HepG2 (cell line): ENCODE measurements at regions not wholly inside any gene's neighbourhood (a gene's known extent, or its start where the extent isn't known, plus 50 kb on each side); places are given as distances from the start of the nearest gene placed in this dataset.

Experiments
- ATAC-seq: fragments of 200-7000 bp; cut with Tn5 transposase; 3 replicates; pipeline ENCODE4 v1.9.1; 2020; ENCODE audit warnings: mild to moderate bottlenecking, moderate library complexity
- BruUV-seq: library from RNA; stranded (reverse); fragments of 400-500 nt; replicated peaks from 2 replicates; lab custom pipeline; 2021; lab: Mats Ljungman, UMichigan
- CTCF ChIA-PET: fragments of 300-600 bp; formaldehyde crosslinking; extraction: SDS; loops from one replicate; lab custom pipeline; 2021; ENCODE audit warnings: low total read pairs, inconsistent platforms, low intra/inter-chr PET ratio; lab: Yijun Ruan, JAX
- POLR2A ChIA-PET: fragments of 350-600 bp; sonication (Branson Sonifier 250); formaldehyde crosslinking; loops from one replicate; lab custom pipeline; 2020; ENCODE audit warnings: antibody characterized with exemption, inconsistent platforms; lab: Yijun Ruan, JAX
- DNase-seq: peaks from one replicate; pipeline ENCODE4 v3.0.0-alpha.2; 2015; ENCODE audit warnings: low spot score
- FAIRE-seq: peaks from 3 replicates; lab custom pipeline; 2011; peaks lifted over from hg19 to GRCh38; lab: Jason Lieb, UNC
- H2AFZ ChIP-seq: one replicate; pipeline ENCODE4 v1.6.1; 2011; ENCODE audit warnings: low read length, inconsistent platforms
- H3K27ac ChIP-seq: fragments of 300-600 bp; 3 replicates; pipeline ENCODE4 v1.8.0; 2011; ENCODE audit warnings: mixed run types, mild to moderate bottlenecking, mixed read lengths, low read length, inconsistent platforms; ENCODE audit not compliant: insufficient read depth; ENCODE audit errors: extremely low read length
- H3K27me3 ChIP-seq, 2 experiments: fragments of 200-600 bp in 1 of 2; 2 replicates in 1 of 2; 3 replicates in 1 of 2; pipeline versions ENCODE4 v1.6.0 to v1.8.0; 2011; ENCODE audit warnings: low read length in 2 of 2, mild to moderate bottlenecking in 2 of 2, moderate library complexity in 2 of 2, inconsistent platforms in 1 of 2; ENCODE audit not compliant: insufficient read depth in 2 of 2, control insufficient read depth in 1 of 2
- H3K36me3 ChIP-seq, 2 experiments: fragments of 200-600 bp in 1 of 2; replicated peaks in 1 of 2; 2 replicates in 1 of 2; 3 replicates in 1 of 2; pipeline versions ENCODE4 v1.5.1 to v1.8.0; 2011; ENCODE audit warnings: low read length in 2 of 2, inconsistent platforms in 1 of 2; ENCODE audit not compliant: insufficient read depth in 2 of 2, control insufficient read depth in 1 of 2
- H3K4me1 ChIP-seq: 2 replicates; pipeline ENCODE4 v1.5.1; 2012; ENCODE audit warnings: low read length, inconsistent platforms; ENCODE audit not compliant: insufficient read depth
- H3K4me2 ChIP-seq: 2 replicates; pipeline ENCODE4 v1.6.0; 2011; ENCODE audit warnings: low read depth, low read length, inconsistent platforms
- H3K4me3 ChIP-seq, 3 experiments: fragments of 200-600 bp in 1 of 3; sonication (generic), shearing (Covaris generic) in 1 of 3; replicated peaks in 1 of 3; 2 replicates each; pipeline ENCODE4 v1.5.1; 2011 to 2016; ENCODE audit warnings: low read length in 3 of 3, inconsistent platforms in 2 of 3, low read depth in 2 of 3, mild to moderate bottlenecking in 2 of 3, control low read depth in 1 of 3, mixed read lengths in 1 of 3; ENCODE audit not compliant: insufficient read depth in 1 of 3
- H3K79me2 ChIP-seq: one replicate; pipeline ENCODE4 v1.6.1; 2011; ENCODE audit warnings: low read length, inconsistent platforms; ENCODE audit not compliant: insufficient read depth
- H3K9ac ChIP-seq: 2 replicates; pipeline ENCODE4 v1.6.0; 2011; ENCODE audit warnings: mild to moderate bottlenecking, low read depth, low read length, inconsistent platforms; ENCODE audit not compliant: insufficient read depth
- H3K9me3 ChIP-seq: 2 replicates; pipeline ENCODE4 v1.5.1; 2012; ENCODE audit warnings: mild to moderate bottlenecking, low read length
- H4K20me1 ChIP-seq: 2 replicates; pipeline ENCODE4 v1.6.0; 2011; ENCODE audit warnings: inconsistent platforms, mild to moderate bottlenecking, low read length, moderate library complexity; ENCODE audit not compliant: insufficient read depth
- MYPOP ChIP-seq: sonication (generic); formaldehyde crosslinking; IDR thresholded peaks from 2 replicates; pipeline ENCODE4 v1.8.1; 2023; ENCODE audit warnings: mild to moderate bottlenecking, moderate library complexity, missing genetic modification reagents
- NFKB2 ChIP-seq: sonication (generic); formaldehyde crosslinking; IDR thresholded peaks from 2 replicates; pipeline ENCODE4 v1.4.0; 2020; ENCODE audit warnings: missing genetic modification reagents, borderline replicate concordance
- PAXIP1 ChIP-seq: sonication (generic); formaldehyde crosslinking; conservative IDR thresholded peaks from 2 replicates; pipeline ENCODE4 v1.4.0; 2020; ENCODE audit warnings: mild to moderate bottlenecking, missing genetic modification reagents, moderate library complexity
- SALL1 ChIP-seq: sonication (generic); formaldehyde crosslinking; IDR thresholded peaks from 2 replicates; pipeline ENCODE4 v1.8.0; 2022; ENCODE audit warnings: mild to moderate bottlenecking, missing genetic modification reagents
- SOX5 ChIP-seq: IDR thresholded peaks from 2 replicates; pipeline ENCODE4 v1.6.1; 2016; ENCODE audit warnings: borderline replicate concordance
- THAP9 ChIP-seq: sonication (generic); formaldehyde crosslinking; IDR thresholded peaks from 2 replicates; pipeline ENCODE4; 2020; ENCODE audit warnings: missing genetic modification reagents, mild to moderate bottlenecking, borderline replicate concordance
- ZBTB14 ChIP-seq: sonication (generic); formaldehyde crosslinking; IDR thresholded peaks from 2 replicates; pipeline ENCODE4 v1.4.0; 2020; ENCODE audit warnings: missing genetic modification reagents
- ZNF124 ChIP-seq: sonication (generic); formaldehyde crosslinking; IDR thresholded peaks from 2 replicates; pipeline ENCODE4 v1.4.0; 2020; ENCODE audit warnings: missing genetic modification reagents
- ZNF292 ChIP-seq: sonication (generic); formaldehyde crosslinking; IDR thresholded peaks from 2 replicates; pipeline ENCODE4 v1.8.1; 2022; ENCODE audit warnings: mild to moderate bottlenecking, low read depth, missing genetic modification reagents, borderline replicate concordance
- ZNF441 ChIP-seq: sonication (generic); formaldehyde crosslinking; IDR thresholded peaks from 2 replicates; pipeline ENCODE4 v1.7.0; 2021; ENCODE audit warnings: missing genetic modification reagents, borderline replicate concordance
- WGBS: methylation state at CpG from one replicate; pipeline ENCODE4 v1.1.6; 2017; ENCODE audit warnings: low lambda C conversion rate; 5-methylcytosine and 5-hydroxymethylcytosine counted together
- in situ Hi-C: cut with HindIII; loops from 2 replicates; pipeline ENCODE4 v1.10.0; 2017; ENCODE audit warnings: low pct_unique_long_range_greater_than_20kb; ENCODE audit not compliant: extremely low pct_ligation_motif_present
- intact Hi-C: fragments of 100-400 bp; cut with micrococcal nuclease; formaldehyde crosslinking; loops from one replicate; pipeline ENCODE4 v1.10.0; 2022; ENCODE audit not compliant: unreplicated experiment

- no peak for TF ChIP-seq ZBTB14
- TF ChIP-seq ZNF441 (CRISPR knock-in tag): no peak
- TF ChIP-seq NFKB2 (CRISPR knock-in tag): no peak
- TF ChIP-seq ZNF124: no peak
- TF ChIP-seq PAXIP1 (CRISPR knock-in tag): no peak
- no peak for TF ChIP-seq SOX5
- no peak for TF ChIP-seq MYPOP
Observed at GRCh38 chr9:16135968-16136367, 583.1 kb downstream of the CCDC171 start (continued).

- Histone ChIP-seq H3K79me2 (no peaks in the 10 kb centered on the region), H3K9me3 (no peaks in the 10 kb centered on the region), H2AFZ (no peak overlapping the region), H3K27me3 (no peaks in the 10 kb centered on the region), H3K36me3 (no peaks in the 10 kb centered on the region), H3K4me1 (no peaks in the 10 kb centered on the region), H4K20me1 (no peaks in the 10 kb centered on the region), H3K27ac (no peak overlapping the region), H3K9ac (no peak overlapping the region), H3K4me3 (no peak overlapping the region), H3K4me2 (no peak overlapping the region)
- FAIRE-seq (no peak), ATAC-seq (no peak), DNase-seq (no peak)
- CTCF ChIA-PET: no interaction called here
- in situ Hi-C loops (loop anchor here (25.0 kb wide), 1 partner anchor 249 kb away; no protein-coding TSS in a partner anchor), intact Hi-C loops (no loop called here)
- POLR2A ChIA-PET: no interaction called here
- no TSS peak for BruUV-seq
- WGBS: 2% methylated on average over 10 of the region's 10 CpGs
- TF ChIP-seq SALL1 (CRISPR knock-in tag): no peak
- no peak for TF ChIP-seq ZNF292 (CRISPR knock-in tag)
- no peak for TF ChIP-seq THAP9
Observed at GRCh38 chr9:16136451-16136850, 583.6 kb downstream of the CCDC171 start.
